Karpas-422 (cell line): ENCODE measurements at regions not wholly inside any gene's neighbourhood (a gene's known extent, or its start where the extent isn't known, plus 50 kb on each side); places are given as distances from the start of the nearest gene placed in this dataset.

Experiments
- DNase-seq: peaks from one replicate; pipeline ENCODE4 v3.0.0-alpha.2; 2015
- H2AFZ ChIP-seq: fragments of 200-600 bp; sonication (generic); 2 replicates; pipeline ENCODE4 v1.6.1; 2014; ENCODE audit warnings: antibody characterized with exemption, low read length, mixed read lengths
- H3K27ac ChIP-seq: fragments of 200-600 bp; sonication (generic); 2 replicates; pipeline ENCODE4 v1.5.1; 2014; ENCODE audit warnings: mild to moderate bottlenecking, low read length, moderate library complexity
- H3K27me3 ChIP-seq: fragments of 200-600 bp; sonication (generic); 2 replicates; pipeline ENCODE4 v1.6.1; 2014; ENCODE audit warnings: low read length, mixed read lengths
- H3K36me3 ChIP-seq: fragments of 200-600 bp; sonication (generic); 2 replicates; pipeline ENCODE4 v1.6.1; 2014; ENCODE audit warnings: low read length, mixed read lengths; ENCODE audit not compliant: insufficient read depth
- H3K4me1 ChIP-seq: fragments of 200-600 bp; sonication (generic); 2 replicates; pipeline ENCODE4 v1.6.1; 2014; ENCODE audit warnings: mild to moderate bottlenecking, low read length, mixed read lengths
- H3K4me2 ChIP-seq: fragments of 200-600 bp; sonication (generic); 2 replicates; pipeline ENCODE4 v1.6.1; 2014; ENCODE audit warnings: low read length, low read depth, mild to moderate bottlenecking; ENCODE audit not compliant: poor library complexity, severe bottlenecking
- H3K4me3 ChIP-seq: fragments of 200-600 bp; sonication (generic); 2 replicates; pipeline ENCODE4 v1.5.1; 2014; ENCODE audit warnings: mild to moderate bottlenecking, antibody characterized with exemption, low read length, mixed read lengths
- H3K79me2 ChIP-seq: fragments of 200-600 bp; sonication (generic); 2 replicates; pipeline ENCODE4 v1.6.1; 2014; ENCODE audit warnings: mild to moderate bottlenecking, low read length, mixed read lengths
- H3K9ac ChIP-seq: fragments of 200-600 bp; sonication (generic); 2 replicates; pipeline ENCODE4 v1.6.0; 2014; ENCODE audit warnings: low read length
- H3K9me2 ChIP-seq: fragments of 200-600 bp; sonication (generic), shearing (Covaris generic); replicated peaks from 2 replicates; pipeline ENCODE4 v1.6.0; 2014; ENCODE audit warnings: mild to moderate bottlenecking, low read length, moderate library complexity; ENCODE audit not compliant: insufficient read depth
- H3K9me3 ChIP-seq: fragments of 300-700, 200-600 bp; sonication (generic); 2 replicates; pipeline ENCODE4 v1.6.1; 2014; ENCODE audit warnings: low read length, mixed read lengths
- H4K20me1 ChIP-seq: fragments of 200-600 bp; sonication (generic); 2 replicates; pipeline ENCODE4 v1.6.1; 2014; ENCODE audit warnings: mild to moderate bottlenecking, antibody characterized with exemption, low read length, low read depth; ENCODE audit not compliant: insufficient read depth

DNA sequence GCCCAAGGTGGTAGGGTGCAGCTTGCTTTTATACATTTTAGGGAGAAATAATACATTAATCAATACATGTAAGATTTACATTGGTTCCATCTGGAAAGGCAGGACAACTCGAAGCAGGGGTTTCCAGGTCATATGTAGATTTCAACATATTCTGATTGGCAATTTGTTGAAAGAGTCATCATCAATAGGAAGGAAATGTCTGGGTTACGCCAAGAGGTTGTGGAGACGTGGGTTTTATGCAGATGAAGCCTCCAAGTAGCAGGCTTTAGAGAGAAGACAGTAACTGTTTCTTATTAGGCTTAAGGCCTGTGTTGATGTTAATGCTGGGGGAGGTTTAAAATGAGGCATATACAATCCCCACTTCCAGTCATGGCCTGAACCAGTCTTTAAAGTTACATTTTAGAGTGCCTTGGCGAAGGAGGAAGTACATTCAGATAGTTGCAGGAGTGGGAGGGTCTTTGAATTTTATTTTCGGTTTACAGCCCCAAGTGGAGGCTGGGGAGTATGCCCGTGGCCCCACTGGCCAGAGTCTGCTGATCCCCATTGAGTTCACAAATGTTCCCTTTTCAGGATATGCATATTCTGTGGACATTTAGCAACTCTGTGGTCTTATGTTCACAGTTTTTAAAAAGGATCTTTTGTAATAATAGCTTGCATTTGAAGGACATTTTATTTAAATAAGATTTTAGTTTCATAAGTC is 166.0 kb upstream of the GDF10 start:
- H3K4me2 ChIP-seq, result no peak overlapping the region

DNA sequence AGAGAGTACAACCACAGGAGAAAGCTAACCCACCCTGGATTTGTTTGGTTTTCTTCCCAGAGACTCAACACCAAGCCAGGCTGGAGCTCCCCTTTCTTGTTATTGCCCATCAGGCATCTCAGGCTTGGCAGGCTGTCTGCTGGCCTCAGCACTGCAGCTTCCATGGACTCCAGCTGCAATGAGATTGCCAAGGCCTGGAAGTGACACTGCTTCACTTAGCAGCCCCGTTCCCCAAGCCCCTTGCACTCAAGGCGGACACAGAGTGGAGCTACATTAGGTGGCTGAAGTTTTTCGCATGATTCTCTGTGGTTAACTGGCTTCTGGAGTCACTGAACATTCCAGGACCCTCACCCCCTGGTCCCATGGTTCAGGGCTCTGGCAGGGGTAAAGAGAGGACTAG is 163.1 kb upstream of the GDF10 start:
- Histone ChIP-seq H2AFZ (no peak overlapping the region), H3K27me3 (no peaks in the 10 kb centered on the region), H4K20me1 (no peaks in the 10 kb centered on the region), H3K36me3 (no peaks in the 10 kb centered on the region), H3K9me2 (no peaks in the 10 kb centered on the region), H3K79me2 (no peaks in the 10 kb centered on the region), H3K27ac (no peak overlapping the region), H3K4me1 (no peaks in the 10 kb centered on the region), H3K4me2 (no peak overlapping the region), H3K4me3 (no peak overlapping the region), H3K9ac (no peak overlapping the region), H3K9me3 (no peaks in the 10 kb centered on the region)
- no peak for DNase-seq

More for the DNA sequence above, 166.0 kb upstream of the GDF10 start:
- H3K9me2 ChIP-seq, result no peaks in the 10 kb centered on the region
- no peaks in the 10 kb centered on the region for H3K9me3 ChIP-seq
- H2AFZ ChIP-seq, result no peak overlapping the region
- no peaks in the 10 kb centered on the region for H3K27me3 ChIP-seq
- no peak for DNase-seq
- no peak overlapping the region for H3K9ac ChIP-seq
- no peak overlapping the region for H3K4me3 ChIP-seq
- H3K79me2 ChIP-seq, result no peaks in the 10 kb centered on the region
- no peak overlapping the region for H3K27ac ChIP-seq
- H4K20me1 ChIP-seq, result no peaks in the 10 kb centered on the region
- no peaks in the 10 kb centered on the region for H3K4me1 ChIP-seq
- no peaks in the 10 kb centered on the region for H3K36me3 ChIP-seq

DNA sequence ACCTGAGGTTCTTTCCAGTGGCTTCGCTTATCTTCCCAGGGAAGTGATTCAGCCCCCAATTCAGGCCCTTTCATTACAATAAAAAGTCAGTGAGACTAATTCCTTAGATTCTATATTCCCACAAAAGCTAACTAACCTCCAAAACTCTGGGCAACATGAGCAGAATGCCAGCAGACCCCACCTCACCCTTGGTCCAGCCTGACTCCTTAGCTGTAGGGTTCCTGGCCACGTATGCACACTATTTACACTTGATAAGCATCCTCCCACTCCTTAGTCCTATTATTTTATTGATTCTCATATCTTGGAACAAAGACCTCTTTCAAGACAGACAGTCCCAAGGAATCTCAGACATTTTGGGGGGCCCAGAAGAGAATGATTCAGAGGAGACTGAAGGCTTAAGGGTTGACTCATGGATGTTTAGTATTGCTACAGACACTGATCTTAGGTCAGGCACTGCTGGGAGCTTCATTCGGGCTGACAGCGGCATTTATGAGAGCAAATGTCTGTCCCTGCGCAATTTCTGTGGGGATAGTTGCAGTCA is 162.6 kb upstream of the GDF10 start:
- Histone ChIP-seq H3K79me2 (no peaks in the 10 kb centered on the region), H2AFZ (no peak overlapping the region), H3K9me3 (no peaks in the 10 kb centered on the region), H3K4me2 (no peak overlapping the region), H3K9ac (no peak overlapping the region), H3K4me1 (no peaks in the 10 kb centered on the region), H3K9me2 (no peaks in the 10 kb centered on the region), H3K4me3 (no peak overlapping the region), H3K27ac (no peak overlapping the region), H3K27me3 (no peaks in the 10 kb centered on the region), H3K36me3 (no peaks in the 10 kb centered on the region), H4K20me1 (no peaks in the 10 kb centered on the region)
- DNase-seq, result no peak

DNA sequence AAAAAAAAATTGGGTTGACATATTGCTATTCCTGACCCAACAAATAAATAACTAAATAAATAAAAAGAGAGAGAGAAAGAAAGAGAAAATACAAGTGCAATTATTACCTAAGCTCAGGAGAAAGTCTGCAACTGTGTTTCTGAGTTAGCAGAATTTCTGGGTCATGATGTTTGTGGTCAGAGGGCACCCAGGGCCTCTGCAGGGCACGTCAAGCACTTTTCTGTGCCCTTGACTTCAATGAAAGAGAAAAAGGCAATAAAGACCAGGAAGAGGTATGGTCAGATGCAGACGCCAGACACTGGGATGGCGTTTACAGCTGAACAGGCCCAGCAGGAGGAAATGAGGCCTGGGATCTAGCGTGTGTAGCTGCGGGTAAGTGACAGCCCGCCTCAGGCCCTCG is 160.9 kb upstream of the GDF10 start:
- Histone ChIP-seq H3K9me2 (no peaks in the 10 kb centered on the region), H3K9me3 (no peaks in the 10 kb centered on the region), H3K27ac (no peak overlapping the region), H4K20me1 (no peaks in the 10 kb centered on the region), H3K4me3 (no peak overlapping the region), H3K36me3 (no peaks in the 10 kb centered on the region), H3K4me2 (no peak overlapping the region), H2AFZ (no peak overlapping the region), H3K27me3 (no peaks in the 10 kb centered on the region), H3K9ac (no peak overlapping the region), H3K79me2 (no peaks in the 10 kb centered on the region), H3K4me1 (no peaks in the 10 kb centered on the region)
- no peak for DNase-seq

DNA sequence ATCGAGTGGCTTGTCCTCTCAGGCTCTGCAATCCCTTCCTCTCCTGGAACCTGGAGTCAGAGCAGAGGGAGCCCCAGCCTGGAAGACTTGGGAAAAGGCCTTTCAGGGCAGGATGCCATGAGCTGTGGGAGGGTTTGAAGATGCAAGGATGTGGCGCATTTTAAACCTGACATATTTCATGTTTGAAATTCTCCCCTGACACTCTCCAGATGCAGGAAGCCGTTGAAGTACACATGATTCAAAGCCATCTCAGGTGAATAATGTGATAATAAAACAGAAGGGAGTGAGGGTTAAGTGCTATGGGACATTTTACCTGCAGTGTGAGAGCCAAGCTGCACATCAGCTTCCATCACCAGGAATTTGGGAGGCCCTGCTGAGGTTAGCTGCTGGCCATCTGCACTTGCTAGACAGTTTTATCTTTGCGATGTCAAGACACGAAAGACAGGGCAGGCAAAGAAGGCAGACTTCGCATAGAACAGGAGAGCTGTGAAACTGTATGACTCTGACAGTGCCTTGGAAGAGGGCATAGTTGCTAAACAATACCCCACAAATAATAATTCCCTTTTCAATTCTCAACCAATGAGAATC is 159.1 kb upstream of the GDF10 start:
- H3K4me1 ChIP-seq, result no peaks in the 10 kb centered on the region
- no peaks in the 10 kb centered on the region for H3K9me3 ChIP-seq
- H3K4me3 ChIP-seq, result no peak overlapping the region
- H3K9me2 ChIP-seq, result no peaks in the 10 kb centered on the region
- H4K20me1 ChIP-seq, result no peaks in the 10 kb centered on the region
- H3K27me3 ChIP-seq, result no peaks in the 10 kb centered on the region
- no peak overlapping the region for H3K9ac ChIP-seq
- H3K79me2 ChIP-seq, result no peaks in the 10 kb centered on the region
- H3K4me2 ChIP-seq, result no peak overlapping the region
- DNase-seq, result no peak
- H3K36me3 ChIP-seq, result no peaks in the 10 kb centered on the region
- H3K27ac ChIP-seq, result no peak overlapping the region
- H2AFZ ChIP-seq, result no peak overlapping the region

DNA sequence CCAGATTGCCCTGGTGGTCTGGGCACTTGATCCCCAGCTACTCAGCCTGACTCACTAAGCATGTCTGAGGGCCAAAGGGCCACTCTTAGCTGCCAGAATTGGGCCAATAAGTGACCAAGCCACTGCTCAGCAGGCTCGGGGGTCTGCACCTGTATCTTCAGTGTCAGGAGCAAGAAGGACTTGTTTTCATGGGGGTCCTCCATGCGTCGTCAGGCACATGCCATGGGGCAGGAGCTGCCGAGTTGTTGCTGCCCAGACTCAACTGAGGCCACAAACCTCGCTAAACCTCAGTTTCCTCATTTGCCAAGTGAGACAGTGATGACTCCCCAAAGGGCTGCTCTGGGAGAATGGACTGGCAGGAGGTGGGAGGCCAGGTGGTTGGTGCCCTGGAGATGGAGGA is 158.6 kb upstream of the GDF10 start:
- Histone ChIP-seq H3K4me3 (no peak overlapping the region), H3K9ac (no peak overlapping the region), H3K79me2 (no peaks in the 10 kb centered on the region), H3K9me3 (no peaks in the 10 kb centered on the region), H4K20me1 (no peaks in the 10 kb centered on the region), H3K9me2 (no peaks in the 10 kb centered on the region), H3K4me2 (no peak overlapping the region), H3K27me3 (no peaks in the 10 kb centered on the region), H3K36me3 (no peaks in the 10 kb centered on the region), H2AFZ (no peak overlapping the region), H3K4me1 (no peaks in the 10 kb centered on the region), H3K27ac (no peak overlapping the region)
- DNase-seq, result no peak

DNA sequence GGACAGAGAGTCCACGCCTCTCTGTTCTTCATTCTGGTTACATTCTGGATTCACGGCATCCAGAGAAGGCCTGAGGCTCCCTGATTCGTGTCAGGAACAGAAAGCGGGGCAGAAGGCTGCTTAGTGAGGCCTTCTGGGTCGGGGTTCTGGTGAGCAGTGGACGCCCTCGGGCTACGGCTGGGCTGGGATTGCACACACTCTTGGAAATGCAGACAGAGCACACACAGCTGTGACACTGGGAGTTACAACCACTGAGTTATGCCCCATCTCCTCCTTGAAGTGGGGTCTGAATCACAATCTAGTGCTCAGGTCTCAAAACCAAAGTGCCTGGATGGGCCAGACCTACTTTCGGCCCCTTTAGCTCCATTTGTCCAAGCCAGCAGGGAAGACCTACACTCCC is 156.9 kb upstream of the GDF10 start:
- Histone ChIP-seq H4K20me1 (no peaks in the 10 kb centered on the region), H3K36me3 (no peaks in the 10 kb centered on the region), H2AFZ (no peak overlapping the region), H3K4me2 (no peak overlapping the region), H3K9me2 (no peaks in the 10 kb centered on the region), H3K27ac (no peak overlapping the region), H3K4me3 (no peak overlapping the region), H3K9me3 (no peaks in the 10 kb centered on the region), H3K79me2 (no peaks in the 10 kb centered on the region), H3K4me1 (no peaks in the 10 kb centered on the region), H3K27me3 (no peaks in the 10 kb centered on the region), H3K9ac (no peak overlapping the region)
- no peak for DNase-seq

DNA sequence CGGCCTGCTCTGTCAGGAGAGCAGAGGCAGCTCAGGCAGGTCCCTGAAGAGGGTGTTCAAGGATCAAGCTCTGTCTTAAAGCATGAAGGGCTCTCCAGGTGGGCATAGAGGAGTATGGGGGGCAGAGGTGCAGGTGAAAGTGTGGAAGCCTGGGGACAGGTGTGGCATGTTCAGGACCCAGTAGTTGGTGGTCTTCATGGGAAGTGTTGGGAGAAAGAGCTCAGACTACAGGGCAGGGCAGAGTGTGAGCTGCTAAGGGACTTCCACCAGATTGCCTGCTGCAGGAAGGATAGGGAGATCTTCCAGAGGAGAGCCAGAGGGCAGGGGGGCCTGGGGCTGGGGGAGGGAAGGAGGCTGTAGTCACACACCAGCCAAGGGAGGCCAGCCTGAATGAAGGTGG is 156.5 kb upstream of the GDF10 start:
- Histone ChIP-seq H4K20me1 (no peaks in the 10 kb centered on the region), H3K4me1 (no peaks in the 10 kb centered on the region), H3K9ac (no peak overlapping the region), H3K27ac (no peak overlapping the region), H3K27me3 (no peaks in the 10 kb centered on the region), H3K9me3 (no peaks in the 10 kb centered on the region), H3K9me2 (no peaks in the 10 kb centered on the region), H3K4me2 (no peak overlapping the region), H3K4me3 (no peak overlapping the region), H3K79me2 (no peaks in the 10 kb centered on the region), H2AFZ (no peak overlapping the region), H3K36me3 (no peaks in the 10 kb centered on the region)
- no peak for DNase-seq
